Natural killer cell treated with Interleukin-12 subunit alpha and Interleukin-12 subunit beta and Interleukin-15 and Interleukin-18, amount 100 ng/mL, for 72 hours (primary cell): ENCODE measurements at regions not wholly inside any gene's neighbourhood (a gene's known extent, or its start where the extent isn't known, plus 50 kb on each side); places are given as distances from the start of the nearest gene placed in this dataset.

ENCODE experiments used
- ATAC-seq, 2 donors: fragments of 150-1000 bp; cut with Tn5 transposase in 1 of 2; sonication (Bioruptor Pico), chemical (Tn5 transposase) in 1 of 2; 2 replicates each; pipeline ENCODE4 v1.10.0; 2021
- DNase-seq: peaks from one replicate; pipeline ENCODE4 v3.0.0; 2022; ENCODE audit warnings: low spot score
- H3K27ac Mint-ChIP-seq, 2 donors: 1 replicate in 1 of 2; 2 replicates in 1 of 2; pipeline ENCODE4 v1.8.0; 2022; ENCODE audit warnings: mixed read lengths in 2 of 2, mild to moderate bottlenecking in 1 of 2, moderate library complexity in 1 of 2
- H3K27me3 Mint-ChIP-seq, 2 donors: 1 replicate in 1 of 2; 2 replicates in 1 of 2; pipeline ENCODE4 v1.8.0; 2022; ENCODE audit warnings: mixed read lengths in 2 of 2
- H3K36me3 Mint-ChIP-seq: one replicate; pipeline ENCODE4 v1.8.0; 2022; ENCODE audit warnings: mixed read lengths
- H3K4me1 Mint-ChIP-seq, 2 donors: 1 replicate in 1 of 2; 2 replicates in 1 of 2; pipeline ENCODE4 v1.8.0; 2022; ENCODE audit warnings: low read depth in 2 of 2, mixed read lengths in 2 of 2, mild to moderate bottlenecking in 1 of 2
- H3K4me3 Mint-ChIP-seq: one replicate; pipeline ENCODE4 v1.8.0; 2022; ENCODE audit warnings: mixed read lengths
- H3K9me3 Mint-ChIP-seq: 2 replicates; pipeline ENCODE4 v1.8.0; 2022; ENCODE audit warnings: mixed read lengths

DNA sequence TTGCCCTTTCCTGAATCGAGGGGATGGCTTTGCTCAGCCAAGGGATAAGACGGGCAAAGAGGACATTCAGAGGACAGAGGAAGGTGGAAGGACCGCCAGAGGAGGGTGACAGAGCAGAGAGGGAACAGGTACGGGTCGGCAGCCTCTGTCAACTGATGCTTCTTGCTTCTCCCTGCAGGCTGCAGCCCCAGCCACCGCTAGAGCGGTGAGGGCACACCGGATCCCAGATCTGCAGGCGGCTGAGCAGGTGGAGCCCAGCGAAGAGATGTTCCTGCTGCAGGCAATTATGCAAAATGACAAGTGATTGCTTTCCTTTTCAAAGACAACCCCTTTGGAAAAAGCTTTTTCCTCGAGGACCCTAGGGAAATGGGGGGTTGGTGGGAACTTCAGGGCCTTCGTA lies 181.9 kb upstream of the ANKRD30A start:
- no peaks in the 10 kb centered on the region for H3K27me3 Mint-ChIP-seq
- ATAC-seq (no peak), DNase-seq (no peak)
- H3K4me3 Mint-ChIP-seq: no peak overlapping the region
- peaks cover 18% of the 10 kb centered on the region for H3K9me3 Mint-ChIP-seq
- H3K36me3 Mint-ChIP-seq: no peaks in the 10 kb centered on the region
- no peak overlapping the region for H3K27ac Mint-ChIP-seq
- H3K4me1 Mint-ChIP-seq: no peaks in the 10 kb centered on the region

GRCh38 chr10:36942616-36943015 lies 182.8 kb upstream of the ANKRD30A start:
- no peak for DNase-seq
- Mint-ChIP-seq H3K4me1 (no peaks in the 10 kb centered on the region), H3K9me3 (peaks cover 13% of the 10 kb centered on the region), H3K4me3 (no peak overlapping the region), H3K36me3 (no peaks in the 10 kb centered on the region), H3K27me3 (no peaks in the 10 kb centered on the region), H3K27ac (no peak overlapping the region)
- ATAC-seq: no peak

GRCh38 chr10:36903040-36903439 lies 222.4 kb upstream of the ANKRD30A start:
- no peak overlapping the region for H3K27ac Mint-ChIP-seq
- H3K4me3 Mint-ChIP-seq: no peak overlapping the region
- peaks cover 2% of the 10 kb centered on the region for H3K9me3 Mint-ChIP-seq
- H3K27me3 Mint-ChIP-seq: no peaks in the 10 kb centered on the region
- no peak for DNase-seq
- no peaks in the 10 kb centered on the region for H3K36me3 Mint-ChIP-seq
- no peak for ATAC-seq
- H3K4me1 Mint-ChIP-seq: no peaks in the 10 kb centered on the region

DNA sequence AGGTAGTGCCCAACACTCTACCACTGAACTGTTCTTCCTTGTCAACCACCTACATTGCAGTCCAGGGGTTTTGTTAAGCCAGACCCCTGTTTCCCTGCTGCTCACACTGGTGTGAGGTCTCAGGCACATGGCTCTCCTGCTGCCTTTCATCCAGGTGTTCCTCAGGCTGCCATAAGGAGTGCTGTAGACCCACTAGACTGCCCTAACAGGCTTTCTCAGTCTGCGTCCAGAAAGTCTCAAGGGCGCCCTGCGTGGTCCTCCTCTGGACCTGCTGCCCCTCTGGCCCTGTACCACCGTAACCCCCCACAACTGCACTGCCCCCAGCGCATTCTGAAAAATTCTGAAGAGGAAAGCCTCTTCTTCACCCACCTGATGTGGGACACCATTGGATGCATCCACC lies 225.7 kb upstream of the ANKRD30A start:
- H3K36me3 Mint-ChIP-seq: peaks cover 6% of the 10 kb centered on the region
- ATAC-seq: no peak
- H3K27ac Mint-ChIP-seq: no peak overlapping the region
- H3K9me3 Mint-ChIP-seq: peaks cover 7% of the 10 kb centered on the region
- no peaks in the 10 kb centered on the region for H3K4me1 Mint-ChIP-seq
- no peaks in the 10 kb centered on the region for H3K27me3 Mint-ChIP-seq
- DNase-seq: no peak
- H3K4me3 Mint-ChIP-seq: no peak overlapping the region

GRCh38 chr10:36888925-36889573 lies 236.3 kb upstream of the ANKRD30A start:
- Mint-ChIP-seq H3K4me3 (no peak overlapping the region), H3K27ac (no peak overlapping the region), H3K27me3 (no peaks in the 10 kb centered on the region), H3K36me3 (no peaks in the 10 kb centered on the region), H3K9me3 (no peaks in the 10 kb centered on the region), H3K4me1 (no peaks in the 10 kb centered on the region)
- no peak for ATAC-seq
- no peak for DNase-seq

GRCh38 chr10:36886303-36886891 lies 239.0 kb upstream of the ANKRD30A start:
- Mint-ChIP-seq H3K36me3 (no peaks in the 10 kb centered on the region), H3K27ac (no peak overlapping the region), H3K4me1 (no peaks in the 10 kb centered on the region), H3K9me3 (no peaks in the 10 kb centered on the region), H3K4me3 (no peak overlapping the region), H3K27me3 (no peaks in the 10 kb centered on the region)
- ATAC-seq (no peak), DNase-seq (no peak)

GRCh38 chr10:36885746-36886145 lies 239.7 kb upstream of the ANKRD30A start:
- ATAC-seq (peak in 1 of 2 donors; percentile 28), DNase-seq (no peak)
- H3K27ac Mint-ChIP-seq: no peak overlapping the region
- no peak overlapping the region for H3K4me3 Mint-ChIP-seq
- no peaks in the 10 kb centered on the region for H3K9me3 Mint-ChIP-seq
- no peaks in the 10 kb centered on the region for H3K4me1 Mint-ChIP-seq
- H3K27me3 Mint-ChIP-seq: no peaks in the 10 kb centered on the region
- H3K36me3 Mint-ChIP-seq: no peaks in the 10 kb centered on the region

DNA sequence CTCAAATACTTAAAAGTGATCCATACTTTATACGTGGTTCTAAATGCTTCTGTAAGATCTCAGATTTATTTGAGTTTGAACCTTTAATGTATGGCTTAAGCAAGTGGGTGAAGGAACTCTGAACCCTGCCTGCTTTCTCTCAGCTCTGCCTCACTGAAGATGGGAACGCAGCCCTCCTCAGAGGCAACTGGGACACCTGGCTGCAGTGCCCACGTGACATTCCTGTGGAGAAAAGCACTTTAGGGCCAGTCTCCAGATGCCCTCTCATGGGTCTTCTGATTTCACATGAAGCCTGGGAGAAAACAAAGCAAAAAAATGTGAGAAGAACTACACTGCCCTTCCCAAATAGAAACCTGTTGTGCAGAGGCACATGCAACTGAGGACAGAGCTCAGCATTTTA lies 242.6 kb upstream of the ANKRD30A start:
- no peaks in the 10 kb centered on the region for H3K4me1 Mint-ChIP-seq
- peaks cover 0 to 3% of the 10 kb centered on the region in 2 donors for H3K27me3 Mint-ChIP-seq
- H3K36me3 Mint-ChIP-seq: no peaks in the 10 kb centered on the region
- H3K4me3 Mint-ChIP-seq: no peak overlapping the region
- DNase-seq: no peak
- ATAC-seq: no peak
- no peaks in the 10 kb centered on the region for H3K9me3 Mint-ChIP-seq
- no peak overlapping the region for H3K27ac Mint-ChIP-seq

DNA sequence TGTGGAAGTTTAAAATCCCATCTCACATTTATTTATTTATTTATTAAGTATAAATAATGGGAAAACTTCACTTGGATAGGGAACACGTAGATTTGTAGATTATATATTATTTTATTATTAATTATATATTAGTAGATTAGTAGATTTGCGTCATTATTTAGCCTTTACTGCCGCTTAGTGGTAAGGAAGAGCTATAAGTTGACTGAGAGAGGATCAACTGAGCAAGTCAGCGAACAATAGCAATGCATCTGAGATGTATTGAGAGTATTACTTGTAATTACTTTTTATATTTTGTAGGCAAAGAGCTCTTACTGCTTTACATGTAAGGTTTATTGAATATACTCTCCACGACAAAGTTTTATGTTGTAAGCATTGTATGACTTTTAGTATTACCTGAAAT lies 244.5 kb upstream of the ANKRD30A start:
- DNase-seq (no peak), ATAC-seq (no peak)
- H3K9me3 Mint-ChIP-seq: no peaks in the 10 kb centered on the region
- H3K4me3 Mint-ChIP-seq: no peak overlapping the region
- H3K27me3 Mint-ChIP-seq: peaks cover 0 to 3% of the 10 kb centered on the region in 2 donors
- H3K36me3 Mint-ChIP-seq: no peaks in the 10 kb centered on the region
- H3K4me1 Mint-ChIP-seq: no peaks in the 10 kb centered on the region
- no peak overlapping the region for H3K27ac Mint-ChIP-seq

GRCh38 chr10:36872702-36873393 lies 252.6 kb upstream of the ANKRD30A start:
- Mint-ChIP-seq H3K27me3 (no peaks in the 10 kb centered on the region), H3K9me3 (no peaks in the 10 kb centered on the region), H3K36me3 (no peaks in the 10 kb centered on the region), H3K4me1 (no peaks in the 10 kb centered on the region), H3K4me3 (no peak overlapping the region), H3K27ac (no peak overlapping the region)
- DNase-seq (no peak), ATAC-seq (no peak)

DNA sequence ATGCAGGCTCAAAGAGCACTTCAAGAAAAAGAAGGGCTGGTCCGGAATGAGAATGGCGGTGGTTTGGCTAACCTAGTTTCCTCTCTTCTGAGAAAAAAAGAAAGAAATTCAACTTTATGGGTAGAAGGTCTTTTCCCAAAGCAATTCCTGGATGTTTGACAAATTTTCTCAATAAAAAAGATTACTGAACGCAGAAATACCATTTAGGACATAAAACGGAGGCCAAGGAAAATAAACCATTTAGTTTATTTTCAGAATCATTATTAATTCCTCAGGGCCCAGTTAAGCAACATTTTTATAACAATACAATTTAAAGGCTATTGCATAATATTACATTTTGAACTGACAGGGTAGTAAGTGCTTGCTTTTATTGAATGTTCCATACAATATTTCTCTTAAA lies 284.6 kb upstream of the ANKRD30A start:
- Mint-ChIP-seq H3K9me3 (peaks cover 5% of the 10 kb centered on the region), H3K4me1 (no peaks in the 10 kb centered on the region), H3K27ac (no peak overlapping the region), H3K27me3 (no peaks in the 10 kb centered on the region), H3K36me3 (no peaks in the 10 kb centered on the region), H3K4me3 (no peak overlapping the region)
- no peak for ATAC-seq
- no peak for DNase-seq

DNA sequence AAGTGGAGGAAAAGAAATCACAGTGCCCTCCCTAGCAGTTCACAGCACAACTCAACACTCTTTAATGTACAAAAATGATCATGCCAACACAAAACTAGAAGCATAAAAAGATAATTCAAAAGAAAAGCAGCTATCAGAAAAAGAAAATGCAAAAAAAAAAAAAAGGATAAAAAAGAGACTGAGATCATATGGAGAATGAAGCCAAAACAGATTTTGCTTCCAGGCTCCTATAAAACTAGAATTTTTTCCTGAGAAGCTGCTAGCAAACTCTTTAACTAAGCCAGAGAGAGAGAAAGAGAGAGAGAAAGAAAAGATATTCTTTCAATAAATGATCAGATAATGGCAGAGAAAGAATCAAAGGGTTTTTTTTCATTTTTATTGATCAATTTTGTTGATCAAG lies 288.0 kb upstream of the ANKRD30A start:
- Mint-ChIP-seq H3K27ac (no peak overlapping the region), H3K4me1 (no peaks in the 10 kb centered on the region), H3K27me3 (no peaks in the 10 kb centered on the region), H3K36me3 (no peaks in the 10 kb centered on the region), H3K9me3 (peaks cover 5% of the 10 kb centered on the region), H3K4me3 (no peak overlapping the region)
- no peak for ATAC-seq
- DNase-seq: no peak

DNA sequence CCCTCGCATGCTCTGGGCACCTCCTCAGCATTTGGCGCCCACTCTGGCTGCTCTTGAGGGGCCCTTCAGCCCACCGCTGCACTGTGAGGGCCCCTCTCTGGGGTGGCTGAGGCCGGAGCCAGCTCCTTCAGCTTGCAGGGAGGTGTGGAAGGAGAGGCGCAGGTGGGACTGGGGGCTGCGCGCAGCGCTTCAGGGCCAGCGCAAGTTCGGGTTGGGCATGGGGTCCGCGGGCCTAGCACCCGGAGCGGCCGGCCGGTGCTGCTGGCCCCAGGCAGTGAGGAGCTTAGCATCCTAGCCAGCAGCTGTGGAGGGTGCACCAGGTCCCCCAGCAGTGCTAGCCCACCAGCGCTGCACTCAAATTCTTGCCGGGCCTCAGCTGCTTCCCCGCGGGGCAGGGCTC lies 305.6 kb upstream of the ANKRD30A start:
- H3K27me3 Mint-ChIP-seq: no peaks in the 10 kb centered on the region
- H3K27ac Mint-ChIP-seq: no peak overlapping the region
- H3K4me1 Mint-ChIP-seq: no peaks in the 10 kb centered on the region
- H3K9me3 Mint-ChIP-seq: peaks cover 17% of the 10 kb centered on the region
- H3K36me3 Mint-ChIP-seq: no peaks in the 10 kb centered on the region
- no peak overlapping the region for H3K4me3 Mint-ChIP-seq
- ATAC-seq: no peak
- no peak for DNase-seq

- Mint-ChIP-seq H3K4me3 (no peak overlapping the region), H3K4me1 (no peaks in the 10 kb centered on the region), H3K9me3 (peaks cover 19% of the 10 kb centered on the region), H3K36me3 (no peaks in the 10 kb centered on the region), H3K27me3 (no peaks in the 10 kb centered on the region), H3K27ac (no peak overlapping the region)
- ATAC-seq: no peak
- DNase-seq: no peak
Measured at GRCh38 chr10:36817898-36818297, 307.5 kb upstream of the ANKRD30A start.
